ENCODE measurements at regions not wholly inside any gene's neighbourhood (a gene's known extent, or its start where the extent isn't known, plus 50 kb on each side); places are given as distances from the start of the nearest gene placed in this dataset.

DNA sequence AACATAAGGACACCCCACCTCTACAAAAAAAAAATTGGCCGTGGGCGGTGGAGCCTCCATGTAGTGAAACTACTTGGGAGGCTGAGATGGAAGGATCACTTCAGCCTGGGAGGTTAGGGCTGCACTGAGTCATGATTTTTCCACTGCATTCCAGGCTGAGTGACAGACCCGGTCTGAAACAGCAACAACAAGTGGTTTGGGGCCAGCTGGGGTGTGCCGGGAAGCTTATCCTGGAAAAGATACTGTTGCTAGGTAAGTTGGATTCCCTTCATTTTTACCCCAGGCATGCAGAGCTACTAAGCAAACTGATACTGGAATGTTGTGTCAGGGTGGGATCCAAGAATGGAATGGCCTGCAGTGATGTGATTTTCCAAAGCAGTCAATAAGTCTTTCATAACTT, 57.0 kb downstream of the XAGE2 start:
- Histone ChIP-seq H3K27ac (ENCODE audit: low read length, poor library complexity, severe bottlenecking) (no peak overlapping the region), H3K4ac (ENCODE audit: low read depth in 1 of 2, low read length in 2 of 2) (no peak overlapping the region), H3K4me3 (ENCODE audit: insufficient read depth in 1 of 2, low read depth in 1 of 2, low read length in 2 of 2) (no peak overlapping the region), H2BK15ac (ENCODE audit: low read depth, poor library complexity, severe bottlenecking) (no peak overlapping the region), H4K91ac (ENCODE audit: low read length) (no peak overlapping the region), H3K4me1 (ENCODE audit: control insufficient read depth, insufficient read depth, low read depth, low read length) (no peaks in the 10 kb centered on the region), H3K9ac (ENCODE audit: low read length) (no peak overlapping the region), H2AK5ac (ENCODE audit: low read length, severe bottlenecking) (no peak overlapping the region), H3K18ac (ENCODE audit: low read depth in 1 of 2, low read length in 2 of 2) (no peak overlapping the region), H3K27me3 (ENCODE audit: control insufficient read depth in 1 of 2, insufficient read depth in 1 of 2, low read length in 2 of 2) (peaks cover 0 to 21% of the 10 kb centered on the region in 2 experiments), H4K8ac (ENCODE audit: low read length) (no peak overlapping the region), H2BK5ac (ENCODE audit: low read depth, low read length, poor library complexity, severe bottlenecking) (no peak overlapping the region), H2AFZ (ENCODE audit: low read depth, low read length) (no peak overlapping the region), H3K23ac (ENCODE audit: low read length in 2 of 2) (no peak overlapping the region), H3K36me3 (ENCODE audit: control insufficient read depth in 1 of 2, insufficient read depth in 2 of 2, low read depth in 1 of 2, low read length in 2 of 2) (no peaks in the 10 kb centered on the region), H3K4me2 (ENCODE audit: low read length, poor library complexity, severe bottlenecking) (no peak overlapping the region), H3K9me3 (ENCODE audit: control insufficient read depth, low read length) (no peaks in the 10 kb centered on the region), H2BK12ac (ENCODE audit: low read length in 2 of 2) (no peak overlapping the region), H3K14ac (ENCODE audit: low read length in 2 of 2) (no peak overlapping the region), H3K79me1 (replicated peaks; ENCODE audit: low read length, poor library complexity, severe bottlenecking) (no peaks in the 10 kb centered on the region), H2BK120ac (ENCODE audit: low read depth, low read length) (no peak overlapping the region)
- 40% methylated on average over 2 of the region's 4 CpGs for WGBS
- no peak for DNase-seq

DNA sequence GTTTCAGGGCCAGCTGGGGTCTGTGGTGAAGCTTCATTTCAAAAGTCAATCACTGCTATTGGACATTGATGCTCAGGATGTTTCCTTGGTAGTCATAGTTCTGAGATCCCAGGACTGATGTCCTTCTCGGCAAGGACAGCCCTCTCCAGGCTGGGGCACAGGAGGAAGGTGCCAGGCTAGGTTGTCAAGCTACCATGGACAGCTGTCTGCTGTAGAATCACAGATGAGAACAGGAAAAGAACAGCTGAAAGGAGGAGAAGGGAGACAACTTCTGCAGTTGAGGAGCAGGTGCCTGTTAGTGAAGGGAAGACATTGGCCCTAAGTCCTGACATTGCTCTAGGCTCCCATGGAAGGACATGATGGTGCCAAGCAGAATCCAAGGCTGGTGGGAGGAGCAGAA, 58.0 kb downstream of the XAGE2 start:
- Histone ChIP-seq H2AFZ (ENCODE audit: low read depth, low read length) (no peak overlapping the region), H3K14ac (ENCODE audit: low read length in 2 of 2) (no peak overlapping the region), H2BK120ac (ENCODE audit: low read depth, low read length) (no peak overlapping the region)

DNA sequence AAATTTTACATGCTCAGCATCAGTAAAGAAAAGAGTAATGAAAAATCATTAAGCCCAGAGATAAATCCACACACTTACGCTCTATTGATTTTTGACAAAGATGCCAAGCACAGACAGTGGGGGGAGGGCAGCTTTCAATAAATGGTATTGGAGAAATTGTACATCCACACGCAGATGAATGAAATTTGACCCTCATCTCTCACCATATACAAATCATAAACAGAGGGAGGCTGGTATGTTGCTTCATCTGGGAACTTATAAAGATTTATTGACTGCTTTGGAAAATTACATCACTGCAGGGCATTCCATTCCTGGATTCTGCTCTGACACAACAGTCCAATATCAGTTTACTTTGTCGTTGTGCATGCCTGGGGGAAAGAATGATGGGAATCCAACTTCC, 58.4 kb upstream of the XAGE1A start:
- Histone ChIP-seq H2BK12ac (ENCODE audit: low read length in 2 of 2) (no peak overlapping the region), H3K9me3 (ENCODE audit: control insufficient read depth, low read length) (no peaks in the 10 kb centered on the region), H3K27me3 (ENCODE audit: control insufficient read depth in 1 of 2, insufficient read depth in 1 of 2, low read length in 2 of 2) (peaks cover 0 to 58% of the 10 kb centered on the region in 2 experiments), H2BK15ac (ENCODE audit: low read depth, poor library complexity, severe bottlenecking) (no peak overlapping the region), H3K27ac (ENCODE audit: low read length, poor library complexity, severe bottlenecking) (no peak overlapping the region), H3K4ac (ENCODE audit: low read depth in 1 of 2, low read length in 2 of 2) (no peak overlapping the region), H3K4me1 (ENCODE audit: control insufficient read depth, insufficient read depth, low read depth, low read length) (no peaks in the 10 kb centered on the region), H2BK5ac (ENCODE audit: low read depth, low read length, poor library complexity, severe bottlenecking) (no peak overlapping the region), H3K14ac (ENCODE audit: low read length in 2 of 2) (no peak overlapping the region), H4K91ac (ENCODE audit: low read length) (no peak overlapping the region), H3K36me3 (ENCODE audit: control insufficient read depth in 1 of 2, insufficient read depth in 2 of 2, low read depth in 1 of 2, low read length in 2 of 2) (no peaks in the 10 kb centered on the region), H3K4me2 (ENCODE audit: low read length, poor library complexity, severe bottlenecking) (no peak overlapping the region), H2BK120ac (ENCODE audit: low read depth, low read length) (no peak overlapping the region), H3K18ac (ENCODE audit: low read depth in 1 of 2, low read length in 2 of 2) (no peak overlapping the region), H3K9ac (ENCODE audit: low read length) (no peak overlapping the region), H3K79me1 (replicated peaks; ENCODE audit: low read length, poor library complexity, severe bottlenecking) (no peaks in the 10 kb centered on the region), H3K4me3 (ENCODE audit: insufficient read depth in 1 of 2, low read depth in 1 of 2, low read length in 2 of 2) (no peak overlapping the region), H3K23ac (ENCODE audit: low read length in 2 of 2) (no peak overlapping the region), H4K8ac (ENCODE audit: low read length) (no peak overlapping the region), H2AFZ (ENCODE audit: low read depth, low read length) (no peak overlapping the region), H2AK5ac (ENCODE audit: low read length, severe bottlenecking) (no peak overlapping the region)
- no peak for DNase-seq
- no CpG with 5 or more reads among the region's 3 CpGs for WGBS

More for the DNA sequence above, 58.0 kb downstream of the XAGE2 start:
- WGBS = 81% methylated on average over 1 of the region's 1 CpG
- Histone ChIP-seq H3K23ac (ENCODE audit: low read length in 2 of 2) (no peak overlapping the region), H3K79me1 (replicated peaks; ENCODE audit: low read length, poor library complexity, severe bottlenecking) (no peaks in the 10 kb centered on the region), H3K9me3 (ENCODE audit: control insufficient read depth, low read length) (no peaks in the 10 kb centered on the region), H4K91ac (ENCODE audit: low read length) (no peak overlapping the region), H3K4me3 (ENCODE audit: insufficient read depth in 1 of 2, low read depth in 1 of 2, low read length in 2 of 2) (no peak overlapping the region), H3K27me3 (ENCODE audit: control insufficient read depth in 1 of 2, insufficient read depth in 1 of 2, low read length in 2 of 2) (peaks cover 0 to 26% of the 10 kb centered on the region in 2 experiments), H3K27ac (ENCODE audit: low read length, poor library complexity, severe bottlenecking) (no peak overlapping the region), H2BK5ac (ENCODE audit: low read depth, low read length, poor library complexity, severe bottlenecking) (no peak overlapping the region), H3K18ac (ENCODE audit: low read depth in 1 of 2, low read length in 2 of 2) (no peak overlapping the region), H3K9ac (ENCODE audit: low read length) (no peak overlapping the region), H3K36me3 (ENCODE audit: control insufficient read depth in 1 of 2, insufficient read depth in 2 of 2, low read depth in 1 of 2, low read length in 2 of 2) (no peaks in the 10 kb centered on the region), H4K8ac (ENCODE audit: low read length) (no peak overlapping the region), H2AK5ac (ENCODE audit: low read length, severe bottlenecking) (no peak overlapping the region), H3K4ac (ENCODE audit: low read depth in 1 of 2, low read length in 2 of 2) (no peak overlapping the region), H2BK12ac (ENCODE audit: low read length in 2 of 2) (no peak overlapping the region), H3K4me2 (ENCODE audit: low read length, poor library complexity, severe bottlenecking) (no peak overlapping the region), H2BK15ac (ENCODE audit: low read depth, poor library complexity, severe bottlenecking) (no peak overlapping the region), H3K4me1 (ENCODE audit: control insufficient read depth, insufficient read depth, low read depth, low read length) (no peaks in the 10 kb centered on the region)
- DNase-seq = no peak
